ENCODE measurements at regions not wholly inside any gene's neighbourhood (a gene's known extent, or its start where the extent isn't known, plus 50 kb on each side); places are given as distances from the start of the nearest gene placed in this dataset.

DNA sequence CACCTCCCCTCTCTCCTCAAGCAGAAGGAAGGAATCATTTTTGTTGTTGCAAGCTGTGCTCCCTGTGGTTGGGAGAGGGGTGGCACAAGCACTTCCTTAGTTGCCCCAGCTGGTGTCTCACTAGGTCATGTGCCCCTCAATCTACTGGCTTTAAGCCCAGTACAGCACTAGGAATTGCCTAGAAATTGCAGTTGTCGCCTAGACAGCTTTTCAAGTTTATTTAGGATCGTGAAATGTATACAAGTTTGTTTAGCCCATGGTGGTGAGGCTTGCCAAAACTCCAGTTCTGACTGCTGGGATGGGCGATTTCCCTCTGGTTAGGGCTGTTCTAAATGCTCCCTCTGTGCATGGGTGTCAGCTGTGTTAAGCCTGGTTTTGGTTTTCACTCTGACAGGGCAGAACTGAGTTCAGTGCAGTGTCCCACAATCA is 126.8 kb upstream of the ZNF644 start:
- no peaks in the 10 kb centered on the region for H3K9me3 ChIP-seq (replicated peaks in 1 of 2; ENCODE audit: control insufficient read depth in 2 of 2, insufficient read depth in 1 of 2, low read depth in 1 of 2, low read length in 2 of 2)
- no peaks in the 10 kb centered on the region for H3K27me3 ChIP-seq (ENCODE audit: control insufficient read depth in 3 of 3, insufficient read depth in 3 of 3, low read depth in 1 of 3, low read length in 3 of 3)
- no peaks in the 10 kb centered on the region for H3K79me1 ChIP-seq (ENCODE audit: low read depth, low read length)
- H3K23ac ChIP-seq (ENCODE audit: low read depth, low read length, poor library complexity): no peak overlapping the region
- no peak overlapping the region for H3K9ac ChIP-seq (ENCODE audit: low read depth, low read length, poor library complexity)
- H4K91ac ChIP-seq (ENCODE audit: low read depth, low read length, poor library complexity): no peak overlapping the region
- H3K4me3 ChIP-seq (ENCODE audit: low read length in 2 of 2): no peak overlapping the region
- no peak overlapping the region for H2AK5ac ChIP-seq (ENCODE audit: low read depth, low read length)
- H2BK12ac ChIP-seq (ENCODE audit: low read length): no peak overlapping the region
- H3K27ac ChIP-seq (replicated peaks; ENCODE audit: low read length): no peak overlapping the region
- H3K4ac ChIP-seq (ENCODE audit: low read length): no peak overlapping the region
- no peak overlapping the region for H4K8ac ChIP-seq (ENCODE audit: low read depth, low read length)
- H2BK15ac ChIP-seq (ENCODE audit: low read length): no peak overlapping the region
- no CpG with 5 or more reads among the region's 3 CpGs for WGBS, 2 donors (ENCODE audit: extremely low coverage in 2 of 2, insufficient read length in 2 of 2, insufficient replicate concordance in 1 of 2)
- H3K4me1 ChIP-seq (ENCODE audit: control insufficient read depth in 2 of 2, insufficient read depth in 1 of 2, low read depth in 1 of 2, low read length in 2 of 2): no peaks in the 10 kb centered on the region
- no peak overlapping the region for H2AFZ ChIP-seq (ENCODE audit: low read length)
- H3K36me3 ChIP-seq (replicated peaks in 1 of 2; ENCODE audit: control insufficient read depth in 2 of 2, insufficient read depth in 2 of 2, low read length in 2 of 2): no peaks in the 10 kb centered on the region
- DNase-seq (ENCODE audit: low spot score): no peak
- H2BK5ac ChIP-seq (ENCODE audit: low read length): no peak overlapping the region
- H3K18ac ChIP-seq (ENCODE audit: low read length): no peak overlapping the region
- H3K4me2 ChIP-seq (ENCODE audit: insufficient read depth, low read length, poor library complexity, severe bottlenecking): no peak overlapping the region
- no peak overlapping the region for H3K14ac ChIP-seq (ENCODE audit: low read length)
- H2BK120ac ChIP-seq (ENCODE audit: low read depth, low read length): no peak overlapping the region

DNA sequence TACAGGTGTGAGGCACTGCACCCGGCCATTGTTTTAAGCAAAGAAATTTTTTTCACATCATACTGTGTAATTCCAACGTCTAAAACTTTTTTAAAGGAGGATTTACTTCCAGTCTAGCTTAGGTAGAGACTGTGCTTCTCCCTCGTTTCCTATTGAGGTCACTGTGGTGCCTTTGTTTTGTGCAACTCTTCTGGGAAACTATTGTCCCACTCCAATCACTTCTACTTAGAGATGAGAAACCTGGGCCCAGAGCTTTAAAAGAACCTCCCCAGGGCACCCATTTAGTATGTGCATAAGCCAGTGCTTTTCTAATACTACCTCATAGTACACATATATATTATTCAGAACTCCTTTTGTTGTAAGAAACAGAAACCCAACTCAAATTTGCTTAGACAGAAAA is 120.0 kb upstream of the ZNF644 start:
- Histone ChIP-seq H3K9me3 (replicated peaks in 1 of 2; ENCODE audit: control insufficient read depth in 2 of 2, insufficient read depth in 1 of 2, low read depth in 1 of 2, low read length in 2 of 2) (no peaks in the 10 kb centered on the region), H3K36me3 (replicated peaks in 1 of 2; ENCODE audit: control insufficient read depth in 2 of 2, insufficient read depth in 2 of 2, low read length in 2 of 2) (no peaks in the 10 kb centered on the region), H3K9ac (ENCODE audit: low read depth, low read length, poor library complexity) (no peak overlapping the region), H3K4me2 (ENCODE audit: insufficient read depth, low read length, poor library complexity, severe bottlenecking) (no peak overlapping the region), H2AK5ac (ENCODE audit: low read depth, low read length) (no peak overlapping the region), H2BK12ac (ENCODE audit: low read length) (no peak overlapping the region), H2BK120ac (ENCODE audit: low read depth, low read length) (no peak overlapping the region), H4K8ac (ENCODE audit: low read depth, low read length) (no peak overlapping the region), H3K23ac (ENCODE audit: low read depth, low read length, poor library complexity) (no peak overlapping the region), H3K79me1 (ENCODE audit: low read depth, low read length) (no peaks in the 10 kb centered on the region), H3K4me1 (ENCODE audit: control insufficient read depth in 2 of 2, insufficient read depth in 1 of 2, low read depth in 1 of 2, low read length in 2 of 2) (no peaks in the 10 kb centered on the region), H2AFZ (ENCODE audit: low read length) (no peak overlapping the region), H2BK15ac (ENCODE audit: low read length) (no peak overlapping the region), H3K4me3 (ENCODE audit: low read length in 2 of 2) (no peak overlapping the region), H4K91ac (ENCODE audit: low read depth, low read length, poor library complexity) (no peak overlapping the region), H3K27me3 (ENCODE audit: control insufficient read depth in 3 of 3, insufficient read depth in 3 of 3, low read depth in 1 of 3, low read length in 3 of 3) (peaks cover 0 to 4% (median 0%) of the 10 kb centered on the region in 3 experiments), H3K14ac (ENCODE audit: low read length) (no peak overlapping the region), H3K4ac (ENCODE audit: low read length) (no peak overlapping the region), H3K27ac (replicated peaks; ENCODE audit: low read length) (no peak overlapping the region), H3K18ac (ENCODE audit: low read length) (no peak overlapping the region), H2BK5ac (ENCODE audit: low read length) (no peak overlapping the region)
- DNase-seq (ENCODE audit: low spot score): no peak
- WGBS, 2 donors (ENCODE audit: extremely low coverage in 2 of 2, insufficient read length in 2 of 2, insufficient replicate concordance in 1 of 2): no CpG with 5 or more reads among the region's 3 CpGs

DNA sequence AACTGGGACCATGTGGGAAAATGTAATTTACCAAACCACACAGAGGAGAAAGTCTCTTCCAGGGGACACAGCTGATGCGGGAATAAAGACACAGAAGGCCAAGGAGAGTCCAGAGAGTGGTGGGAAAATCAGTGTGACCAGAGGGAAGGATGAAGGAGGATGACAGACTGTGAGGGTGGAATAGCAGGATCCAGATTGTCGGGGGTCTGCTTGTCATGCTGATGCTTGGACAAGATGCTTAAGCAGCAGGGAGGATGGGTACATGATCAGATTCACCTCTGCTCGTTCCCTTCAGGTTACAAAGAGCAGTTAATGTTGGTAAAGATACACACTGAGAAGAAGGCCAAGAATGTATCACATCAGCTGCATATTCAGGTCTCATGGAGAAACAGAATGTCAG is 117.1 kb upstream of the ZNF644 start:
- no peak overlapping the region for H3K14ac ChIP-seq (ENCODE audit: low read length)
- H2BK15ac ChIP-seq (ENCODE audit: low read length): no peak overlapping the region
- H3K23ac ChIP-seq (ENCODE audit: low read depth, low read length, poor library complexity): no peak overlapping the region
- H4K91ac ChIP-seq (ENCODE audit: low read depth, low read length, poor library complexity): no peak overlapping the region
- no peaks in the 10 kb centered on the region for H3K79me1 ChIP-seq (ENCODE audit: low read depth, low read length)
- no peak overlapping the region for H2BK12ac ChIP-seq (ENCODE audit: low read length)
- H3K9me3 ChIP-seq (replicated peaks in 1 of 2; ENCODE audit: control insufficient read depth in 2 of 2, insufficient read depth in 1 of 2, low read depth in 1 of 2, low read length in 2 of 2): no peaks in the 10 kb centered on the region
- H4K8ac ChIP-seq (ENCODE audit: low read depth, low read length): no peak overlapping the region
- H2BK120ac ChIP-seq (ENCODE audit: low read depth, low read length): no peak overlapping the region
- H3K4me1 ChIP-seq (ENCODE audit: control insufficient read depth in 2 of 2, insufficient read depth in 1 of 2, low read depth in 1 of 2, low read length in 2 of 2): no peaks in the 10 kb centered on the region
- no peak overlapping the region for H2BK5ac ChIP-seq (ENCODE audit: low read length)
- no peak overlapping the region for H3K18ac ChIP-seq (ENCODE audit: low read length)
- no peak overlapping the region for H2AFZ ChIP-seq (ENCODE audit: low read length)
- no peak overlapping the region for H2AK5ac ChIP-seq (ENCODE audit: low read depth, low read length)
- H3K4me3 ChIP-seq (ENCODE audit: low read length in 2 of 2): no peak overlapping the region
- no peak overlapping the region for H3K4ac ChIP-seq (ENCODE audit: low read length)
- H3K9ac ChIP-seq (ENCODE audit: low read depth, low read length, poor library complexity): no peak overlapping the region
- H3K4me2 ChIP-seq (ENCODE audit: insufficient read depth, low read length, poor library complexity, severe bottlenecking): no peak overlapping the region
- peaks cover 0 to 5% (median 0%) of the 10 kb centered on the region in 3 experiments for H3K27me3 ChIP-seq (ENCODE audit: control insufficient read depth in 3 of 3, insufficient read depth in 3 of 3, low read depth in 1 of 3, low read length in 3 of 3)
- no peak overlapping the region for H3K27ac ChIP-seq (replicated peaks; ENCODE audit: low read length)
- no peaks in the 10 kb centered on the region for H3K36me3 ChIP-seq (replicated peaks in 1 of 2; ENCODE audit: control insufficient read depth in 2 of 2, insufficient read depth in 2 of 2, low read length in 2 of 2)
- WGBS, 2 donors (ENCODE audit: extremely low coverage in 2 of 2, insufficient read length in 2 of 2, insufficient replicate concordance in 1 of 2): no CpG with 5 or more reads among the region's 3 CpGs
- no peak for DNase-seq (ENCODE audit: low spot score)

DNA sequence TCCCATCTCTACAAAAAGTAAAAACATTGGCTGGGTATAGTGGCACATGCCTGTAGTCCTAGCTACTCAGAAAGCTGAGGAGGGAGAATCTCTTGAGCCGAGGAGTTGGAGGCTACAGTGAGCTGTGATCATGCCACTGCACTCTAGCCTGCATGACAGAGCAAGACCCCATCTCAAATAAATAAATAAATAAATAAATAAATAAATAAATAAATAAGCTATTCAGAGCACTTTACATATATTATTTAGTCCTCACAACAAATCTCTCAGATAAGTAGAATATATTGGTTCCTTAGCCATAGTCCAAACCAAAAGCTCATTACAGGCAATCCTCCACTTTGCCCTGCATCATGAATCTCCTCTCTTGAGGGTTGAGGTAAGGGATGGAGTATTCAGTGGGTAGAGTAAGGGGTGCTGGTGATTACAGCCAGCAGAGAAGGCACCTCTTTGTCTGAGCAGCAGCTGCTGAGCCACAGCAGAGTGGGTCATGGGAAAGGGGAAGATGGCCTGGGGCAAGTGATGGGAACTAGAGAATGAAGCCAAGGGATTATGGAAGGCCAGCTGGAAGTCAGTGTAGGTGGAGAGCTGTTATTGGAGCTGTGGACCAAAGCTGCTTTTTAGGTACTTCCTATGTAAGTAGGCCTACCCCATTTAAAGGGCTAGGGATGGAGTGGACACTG is 115.5 kb upstream of the ZNF644 start:
- Histone ChIP-seq H2BK15ac (ENCODE audit: low read length) (no peak overlapping the region), H3K4me1 (ENCODE audit: control insufficient read depth in 2 of 2, insufficient read depth in 1 of 2, low read depth in 1 of 2, low read length in 2 of 2) (no peaks in the 10 kb centered on the region), H3K36me3 (replicated peaks in 1 of 2; ENCODE audit: control insufficient read depth in 2 of 2, insufficient read depth in 2 of 2, low read length in 2 of 2) (no peaks in the 10 kb centered on the region), H3K4me2 (ENCODE audit: insufficient read depth, low read length, poor library complexity, severe bottlenecking) (no peak overlapping the region), H3K27me3 (ENCODE audit: control insufficient read depth in 3 of 3, insufficient read depth in 3 of 3, low read depth in 1 of 3, low read length in 3 of 3) (peaks cover 0 to 6% (median 0%) of the 10 kb centered on the region in 3 experiments), H2AK5ac (ENCODE audit: low read depth, low read length) (no peak overlapping the region), H3K23ac (ENCODE audit: low read depth, low read length, poor library complexity) (no peak overlapping the region), H3K79me1 (ENCODE audit: low read depth, low read length) (no peaks in the 10 kb centered on the region), H3K9me3 (replicated peaks in 1 of 2; ENCODE audit: control insufficient read depth in 2 of 2, insufficient read depth in 1 of 2, low read depth in 1 of 2, low read length in 2 of 2) (no peaks in the 10 kb centered on the region), H2AFZ (ENCODE audit: low read length) (no peak overlapping the region), H4K8ac (ENCODE audit: low read depth, low read length) (no peak overlapping the region), H3K4ac (ENCODE audit: low read length) (no peak overlapping the region), H3K18ac (ENCODE audit: low read length) (no peak overlapping the region), H3K9ac (ENCODE audit: low read depth, low read length, poor library complexity) (no peak overlapping the region), H2BK5ac (ENCODE audit: low read length) (no peak overlapping the region), H3K4me3 (ENCODE audit: low read length in 2 of 2) (no peak overlapping the region), H2BK12ac (ENCODE audit: low read length) (no peak overlapping the region), H4K91ac (ENCODE audit: low read depth, low read length, poor library complexity) (no peak overlapping the region), H3K14ac (ENCODE audit: low read length) (no peak overlapping the region), H3K27ac (replicated peaks; ENCODE audit: low read length) (no peak overlapping the region), H2BK120ac (ENCODE audit: low read depth, low read length) (no peak overlapping the region)
- no peak for DNase-seq (ENCODE audit: low spot score)
- no CpG with 5 or more reads among the region's 1 CpG for WGBS, 2 donors (ENCODE audit: extremely low coverage in 2 of 2, insufficient read length in 2 of 2, insufficient replicate concordance in 1 of 2)
